ENCODE measurements at regions not wholly inside any gene's neighbourhood (a gene's known extent, or its start where the extent isn't known, plus 50 kb on each side); places are given as distances from the start of the nearest gene placed in this dataset.

DNA sequence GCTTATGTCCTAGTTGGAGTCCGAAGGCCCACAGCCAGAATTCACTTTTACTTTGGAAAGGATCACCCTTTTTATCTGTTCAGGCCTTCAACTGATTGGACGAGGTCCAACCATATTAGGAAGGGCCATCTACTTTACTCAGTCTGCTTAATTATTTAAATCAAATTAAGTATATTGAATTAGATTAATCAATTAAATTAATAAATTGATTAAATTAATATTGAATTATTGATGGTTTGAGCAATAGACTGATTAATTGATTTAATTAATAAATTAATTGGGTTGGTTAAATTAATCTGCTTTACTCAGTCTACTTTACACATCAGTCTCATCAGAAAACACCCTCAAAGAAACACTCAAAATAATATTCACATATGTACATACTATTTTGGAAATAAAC, 816.9 kb upstream of the POT1 start:
- DNase-seq (ENCODE audit: low read depth) = no peak
- TF ChIP-seq, protein P1, sequence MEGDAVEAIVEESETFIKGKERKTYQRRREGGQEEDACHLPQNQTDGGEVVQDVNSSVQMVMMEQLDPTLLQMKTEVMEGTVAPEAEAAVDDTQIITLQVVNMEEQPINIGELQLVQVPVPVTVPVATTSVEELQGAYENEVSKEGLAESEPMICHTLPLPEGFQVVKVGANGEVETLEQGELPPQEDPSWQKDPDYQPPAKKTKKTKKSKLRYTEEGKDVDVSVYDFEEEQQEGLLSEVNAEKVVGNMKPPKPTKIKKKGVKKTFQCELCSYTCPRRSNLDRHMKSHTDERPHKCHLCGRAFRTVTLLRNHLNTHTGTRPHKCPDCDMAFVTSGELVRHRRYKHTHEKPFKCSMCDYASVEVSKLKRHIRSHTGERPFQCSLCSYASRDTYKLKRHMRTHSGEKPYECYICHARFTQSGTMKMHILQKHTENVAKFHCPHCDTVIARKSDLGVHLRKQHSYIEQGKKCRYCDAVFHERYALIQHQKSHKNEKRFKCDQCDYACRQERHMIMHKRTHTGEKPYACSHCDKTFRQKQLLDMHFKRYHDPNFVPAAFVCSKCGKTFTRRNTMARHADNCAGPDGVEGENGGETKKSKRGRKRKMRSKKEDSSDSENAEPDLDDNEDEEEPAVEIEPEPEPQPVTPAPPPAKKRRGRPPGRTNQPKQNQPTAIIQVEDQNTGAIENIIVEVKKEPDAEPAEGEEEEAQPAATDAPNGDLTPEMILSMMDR (IDR thresholded peaks at IDR 0.05; ENCODE audit: control insufficient read depth, insufficient read depth, low read depth, low read length, missing control alignments) = no peak
- no peak overlapping the region for H3K4me3 ChIP-seq (ENCODE audit: control insufficient read depth, low read depth, low read length)

DNA sequence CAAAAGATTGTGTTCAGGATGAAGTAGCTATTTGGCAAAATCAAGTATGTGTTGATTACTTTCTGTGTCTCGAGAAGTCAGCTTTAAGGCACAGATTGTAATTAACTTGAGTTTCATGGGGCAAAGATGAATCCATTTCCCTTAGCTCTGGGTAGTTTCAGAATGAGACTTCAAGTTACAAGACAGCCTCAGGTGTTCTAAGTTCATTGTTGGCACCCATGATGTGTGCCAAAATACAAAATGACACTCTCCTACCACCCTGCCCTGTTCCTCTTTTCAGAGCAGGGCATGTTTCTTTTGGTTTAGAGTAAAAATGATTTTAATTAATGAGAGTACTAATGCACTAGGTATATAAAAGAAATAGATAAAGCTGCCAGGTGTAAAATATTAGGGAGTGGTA, 797.6 kb upstream of the POT1 start:
- no peak overlapping the region for H3K4me3 ChIP-seq (ENCODE audit: control insufficient read depth, low read depth, low read length)
- TF ChIP-seq, protein P1 (IDR thresholded peaks at IDR 0.05; ENCODE audit: control insufficient read depth, insufficient read depth, low read depth, low read length, missing control alignments) = no peak
- no peak for DNase-seq (ENCODE audit: low read depth)

GRCh38 chr7:125695626-125696025, 766.0 kb upstream of the POT1 start:
- TF ChIP-seq, protein P1 (IDR thresholded peaks at IDR 0.05; ENCODE audit: control insufficient read depth, insufficient read depth, low read depth, low read length, missing control alignments) = no peak
- no peak for DNase-seq (ENCODE audit: low read depth)
- no peak overlapping the region for H3K4me3 ChIP-seq (ENCODE audit: control insufficient read depth, low read depth, low read length)

GRCh38 chr7:125683156-125683555, 753.5 kb upstream of the POT1 start:
- TF ChIP-seq, protein P1 (IDR thresholded peaks at IDR 0.05; ENCODE audit: control insufficient read depth, insufficient read depth, low read depth, low read length, missing control alignments) = no peak
- H3K4me3 ChIP-seq (ENCODE audit: control insufficient read depth, low read depth, low read length) = no peak overlapping the region
- no peak for DNase-seq (ENCODE audit: low read depth)

DNA sequence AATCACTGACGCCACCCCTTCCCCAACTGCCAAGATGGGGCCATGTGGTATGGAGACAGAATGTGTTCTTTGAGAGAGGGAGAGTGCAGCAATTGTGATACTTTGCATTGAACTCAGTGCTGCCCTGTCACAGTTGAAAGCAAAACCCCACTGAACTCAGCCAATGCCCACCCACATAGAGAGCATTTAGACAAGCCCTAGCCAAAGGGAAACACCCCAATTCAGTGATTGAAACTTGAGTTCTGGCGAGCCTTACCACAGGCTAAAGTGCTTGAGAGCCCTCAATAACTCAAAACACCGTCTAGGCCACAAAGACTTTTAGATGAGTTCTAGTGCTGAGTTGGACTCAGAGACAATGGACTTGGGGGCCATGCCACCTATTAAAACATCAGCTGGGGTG, 751.9 kb upstream of the POT1 start:
- no peak for DNase-seq (ENCODE audit: low read depth)
- H3K4me3 ChIP-seq (ENCODE audit: control insufficient read depth, low read depth, low read length) = no peak overlapping the region
- TF ChIP-seq, protein P1 (IDR thresholded peaks at IDR 0.05; ENCODE audit: control insufficient read depth, insufficient read depth, low read depth, low read length, missing control alignments) = no peak

GRCh38 chr7:125678771-125679170, 749.1 kb upstream of the POT1 start:
- no peak overlapping the region for H3K4me3 ChIP-seq (ENCODE audit: control insufficient read depth, low read depth, low read length)
- TF ChIP-seq, protein P1 (IDR thresholded peaks at IDR 0.05; ENCODE audit: control insufficient read depth, insufficient read depth, low read depth, low read length, missing control alignments) = no peak
- no peak for DNase-seq (ENCODE audit: low read depth)

DNA sequence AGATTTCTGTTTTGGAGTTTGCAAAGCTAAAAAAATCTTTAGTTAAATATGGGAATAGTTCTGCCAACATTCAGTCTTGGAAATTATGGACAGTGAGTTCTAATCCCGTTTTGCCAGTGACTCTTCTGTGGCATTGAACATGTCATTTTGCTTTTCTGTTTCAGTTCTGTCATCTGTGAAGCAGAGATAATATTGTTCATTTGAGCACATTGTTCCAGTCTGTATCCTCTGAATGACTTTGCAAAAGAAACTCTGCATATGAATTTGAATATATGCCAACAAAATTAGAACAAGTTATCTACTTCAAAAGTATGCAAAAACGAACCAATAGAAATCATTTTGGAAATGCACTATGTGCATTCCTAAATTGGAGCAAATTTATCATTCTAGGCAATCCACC, 746.0 kb upstream of the POT1 start:
- H3K4me3 ChIP-seq (ENCODE audit: control insufficient read depth, low read depth, low read length) = no peak overlapping the region
- TF ChIP-seq, protein P1 (IDR thresholded peaks at IDR 0.05; ENCODE audit: control insufficient read depth, insufficient read depth, low read depth, low read length, missing control alignments) = no peak
- DNase-seq (ENCODE audit: low read depth) = no peak

All from AG09309 (cell line).